Activated CD4-positive, alpha-beta T cell treated with anti-CD3 and anti-CD28 coated beads, Interleukin-2, amount 50 U/mL, for 1 hour (primary cell): ENCODE measurements at regions not wholly inside any gene's neighbourhood (a gene's known extent, or its start where the extent isn't known, plus 50 kb on each side); places are given as distances from the start of the nearest gene placed in this dataset.

ENCODE experiments used
- DNase-seq: peaks from one replicate; pipeline ENCODE4 v3.0.0-alpha.2; 2020

DNA sequence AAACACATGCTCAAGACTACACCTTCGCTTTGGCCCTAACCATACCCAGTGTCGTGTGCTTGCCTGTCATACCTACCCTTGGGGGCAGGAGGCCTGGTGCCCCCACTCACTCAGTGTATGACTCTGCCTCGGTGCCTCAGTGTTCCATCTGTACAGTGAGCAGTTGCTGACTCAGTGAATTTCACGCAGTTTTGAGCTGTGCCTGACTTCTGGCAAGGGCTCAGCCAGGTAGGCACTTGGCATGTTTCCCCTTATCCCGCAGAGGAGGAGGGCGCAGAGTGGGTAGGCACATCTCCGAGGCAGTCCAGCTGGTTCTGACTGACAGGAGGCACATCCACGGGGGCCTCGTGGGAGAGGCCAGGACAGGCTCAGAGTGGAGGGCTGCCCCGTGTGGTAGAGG lies 148.9 kb upstream of the CIBAR2 start:
- DNase-seq = no peak

DNA sequence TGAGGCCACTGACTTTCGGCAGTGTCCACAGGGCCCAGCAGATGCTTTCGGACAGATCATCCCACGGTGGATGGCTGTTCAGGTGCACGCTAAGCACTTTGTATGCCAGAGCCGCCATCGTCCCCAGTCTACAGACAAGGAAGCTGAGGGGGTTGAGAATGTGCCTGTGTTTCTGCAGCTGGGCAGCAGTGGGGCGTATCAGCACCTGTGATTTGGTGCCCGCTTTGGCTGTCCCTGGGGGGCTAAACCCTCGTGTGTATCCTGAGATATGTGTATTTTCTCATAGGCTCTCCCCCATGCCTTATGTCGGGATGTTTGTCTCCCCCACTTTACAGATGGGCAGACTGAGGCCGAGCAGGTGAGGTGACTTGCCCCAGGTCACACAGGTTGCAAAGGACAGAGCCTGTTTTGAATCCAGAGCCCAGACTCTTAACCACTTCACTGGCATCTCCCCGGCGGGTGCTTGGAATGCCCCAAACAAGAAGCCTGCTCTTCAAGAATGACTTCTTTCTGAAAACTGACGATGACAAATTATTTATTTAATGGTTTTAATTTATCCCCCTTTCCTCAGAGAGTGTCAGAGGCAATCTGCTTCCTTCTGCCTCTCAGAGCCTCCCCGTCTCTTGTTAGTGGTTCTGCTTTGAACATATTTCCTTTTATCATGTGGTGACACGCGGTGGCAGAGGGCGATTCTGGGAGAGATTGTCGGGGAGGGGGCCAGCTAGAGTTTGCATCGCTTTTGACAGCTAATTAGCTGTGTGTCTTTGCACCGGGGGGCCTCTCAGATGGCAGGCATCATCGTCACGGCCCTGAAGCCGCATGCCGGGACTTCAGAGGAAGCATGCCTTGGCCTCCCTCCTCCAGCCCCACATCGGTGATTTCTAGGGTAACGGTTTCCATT lies 149.6 kb upstream of the CIBAR2 start:
- no peak for DNase-seq

DNA sequence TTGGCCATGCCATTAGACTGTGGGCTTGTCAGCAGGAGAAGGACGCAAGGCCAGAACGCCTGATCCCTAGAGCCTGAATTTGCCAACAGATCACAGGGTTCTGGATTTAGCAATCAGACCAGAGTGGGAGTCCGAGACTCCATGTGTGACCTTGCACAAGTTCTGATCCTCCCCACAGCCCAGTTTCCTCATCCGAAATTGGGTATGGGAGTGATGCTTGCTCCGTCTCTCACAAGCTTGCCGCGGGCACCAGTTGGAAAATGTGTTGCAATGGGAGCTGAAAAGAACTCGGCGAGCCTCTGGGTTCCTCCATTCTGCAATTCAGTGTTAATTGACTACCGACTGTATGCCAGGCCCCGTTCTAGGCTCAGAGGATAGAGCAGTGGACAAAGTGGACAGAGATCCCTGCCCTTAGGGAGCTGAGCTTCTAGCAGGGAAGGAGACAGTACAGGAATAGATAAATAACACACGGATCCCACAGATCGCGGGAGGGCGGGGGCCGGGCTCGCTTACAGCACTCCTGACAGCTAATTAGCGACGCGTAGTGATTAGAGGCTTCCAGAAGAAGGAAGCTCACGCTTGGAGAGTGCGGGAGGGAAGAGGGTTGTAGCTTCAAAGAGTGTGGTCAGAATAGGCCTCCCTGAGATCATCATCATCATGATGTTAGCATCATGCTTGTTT lies 150.4 kb upstream of the CIBAR2 start:
- no peak for DNase-seq

DNA sequence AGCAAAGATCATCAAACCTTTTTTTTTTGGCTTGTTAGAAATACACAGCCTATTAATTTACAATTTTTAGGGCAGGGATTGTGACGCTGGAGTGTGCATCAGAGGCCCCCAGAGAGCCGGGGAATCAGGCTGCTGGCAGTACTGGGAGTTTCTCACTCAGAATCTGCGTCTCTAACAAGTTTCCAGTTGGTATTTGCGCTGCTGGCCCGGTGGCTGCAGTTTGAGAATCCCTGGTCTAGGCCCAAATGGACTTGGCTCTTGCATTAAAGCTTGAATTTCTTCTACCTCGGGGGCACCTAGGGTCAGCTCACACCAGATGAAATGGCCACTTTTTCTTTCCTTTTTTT lies 150.9 kb upstream of the CIBAR2 start:
- DNase-seq = no peak

DNA sequence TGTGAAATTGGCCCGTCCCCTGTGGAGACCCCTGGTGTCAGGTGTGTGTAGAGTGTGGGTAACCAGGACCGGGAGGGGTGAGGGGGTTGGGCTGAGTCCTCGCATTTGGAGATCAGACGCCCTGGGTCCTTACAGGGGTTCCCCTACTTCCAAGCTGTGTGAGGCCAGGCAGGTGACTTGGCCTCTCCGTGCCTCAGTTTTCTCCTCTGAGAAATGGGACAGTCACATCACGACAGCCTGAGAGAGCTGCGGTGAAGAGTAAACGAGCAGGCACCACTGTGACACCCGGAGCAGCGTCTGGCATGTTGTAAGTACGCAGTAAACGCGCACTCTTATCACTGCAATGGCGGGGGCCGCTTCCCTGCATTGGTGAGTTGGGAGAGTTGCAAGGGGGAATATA lies 152.5 kb upstream of the CIBAR2 start:
- no peak for DNase-seq

DNA sequence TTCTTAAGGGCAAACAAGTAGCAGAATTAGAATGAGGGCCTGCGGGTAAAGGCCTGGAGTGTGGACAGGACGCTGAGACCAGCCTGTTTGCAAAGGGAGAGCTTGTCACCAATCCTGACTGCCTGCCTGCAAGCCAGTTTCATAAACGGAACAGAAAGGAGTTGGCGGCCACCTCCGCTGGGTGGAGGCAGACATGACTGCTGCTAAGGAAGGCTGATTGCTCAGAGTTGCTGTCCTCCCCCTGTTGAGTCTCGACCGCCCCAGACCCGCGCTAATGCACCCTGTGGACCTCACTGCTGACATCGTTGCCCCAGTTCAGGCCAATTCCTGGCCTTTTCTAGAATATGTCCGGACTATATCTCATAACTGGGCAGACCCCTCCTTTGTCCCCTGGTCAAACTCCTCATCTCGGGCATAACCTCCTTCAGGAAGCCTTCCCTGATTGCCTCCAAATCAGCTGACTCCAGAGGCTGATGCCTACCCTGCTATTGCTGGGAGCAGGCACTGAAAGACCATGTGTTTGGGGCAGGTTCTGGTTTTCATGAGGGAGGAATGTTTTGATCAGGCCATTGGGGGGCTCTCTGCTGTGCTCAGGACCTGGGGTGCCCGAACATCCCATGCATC lies 153.0 kb upstream of the CIBAR2 start:
- DNase-seq = no peak

DNA sequence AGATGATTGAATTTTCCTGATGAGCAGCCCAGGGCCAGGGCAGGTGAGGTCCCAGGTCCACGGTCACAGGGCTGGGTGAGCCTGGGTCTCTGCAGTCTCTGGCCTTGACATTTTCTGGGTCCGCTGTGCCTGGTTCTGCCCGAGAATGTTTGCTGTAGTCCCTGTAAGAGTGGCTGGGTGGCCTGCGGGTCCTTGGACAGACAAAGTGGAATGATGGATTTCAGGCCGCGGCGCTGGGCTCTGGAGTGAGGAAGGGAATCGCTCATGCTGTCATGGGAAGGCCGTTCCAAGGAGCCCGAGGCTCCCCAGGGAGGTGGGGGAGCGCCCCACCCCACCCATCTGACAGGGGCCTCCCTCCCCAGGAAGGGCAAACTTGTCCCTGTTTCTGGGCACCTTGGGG lies 153.5 kb upstream of the CIBAR2 start:
- no peak for DNase-seq

DNA sequence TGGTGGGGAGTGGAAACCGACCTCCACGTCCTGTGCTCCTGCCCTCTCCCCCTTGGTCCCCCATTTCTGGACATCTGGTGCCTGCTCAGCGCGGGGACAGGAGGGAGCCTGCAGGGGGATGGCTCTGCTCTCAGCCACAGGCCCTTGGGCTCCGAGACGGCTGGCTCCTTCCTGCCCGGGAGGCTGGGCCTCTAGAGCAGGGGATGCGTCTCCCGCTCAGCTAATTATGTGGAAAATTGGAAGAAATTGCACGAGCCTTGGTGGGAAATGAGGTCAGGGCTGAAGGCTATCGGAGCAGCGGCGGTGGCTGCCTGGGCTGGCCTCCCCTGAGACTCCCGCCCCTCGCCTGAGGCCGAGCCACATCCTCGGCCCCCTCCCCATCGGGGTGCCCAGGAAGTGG lies 154.6 kb upstream of the CIBAR2 start:
- no peak for DNase-seq

DNA sequence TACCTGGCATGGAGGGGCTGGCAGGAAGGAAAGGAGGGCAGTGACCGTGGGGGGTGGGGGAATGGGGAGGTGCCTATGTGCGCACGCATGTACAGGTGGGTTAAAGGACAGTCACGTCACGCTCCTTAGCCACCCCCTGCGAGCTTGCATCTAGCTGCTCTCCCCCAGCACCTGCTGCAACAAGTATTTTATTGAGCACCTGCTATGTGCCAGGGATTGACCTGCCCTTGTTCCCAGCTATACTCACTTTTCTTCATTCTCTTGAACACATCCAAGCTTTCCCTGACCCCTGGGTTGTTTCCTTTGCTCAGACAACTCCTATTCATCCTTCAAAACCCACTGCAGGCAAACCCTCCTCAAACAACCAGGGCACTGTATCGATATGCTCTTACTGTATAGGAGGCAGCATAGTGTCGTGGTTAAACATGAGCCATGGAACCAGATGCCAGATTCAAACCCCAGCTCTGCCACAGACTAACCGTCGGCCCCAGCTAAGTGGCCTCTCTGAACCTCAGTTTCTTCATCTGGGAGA lies 155.2 kb upstream of the CIBAR2 start:
- no peak for DNase-seq

DNA sequence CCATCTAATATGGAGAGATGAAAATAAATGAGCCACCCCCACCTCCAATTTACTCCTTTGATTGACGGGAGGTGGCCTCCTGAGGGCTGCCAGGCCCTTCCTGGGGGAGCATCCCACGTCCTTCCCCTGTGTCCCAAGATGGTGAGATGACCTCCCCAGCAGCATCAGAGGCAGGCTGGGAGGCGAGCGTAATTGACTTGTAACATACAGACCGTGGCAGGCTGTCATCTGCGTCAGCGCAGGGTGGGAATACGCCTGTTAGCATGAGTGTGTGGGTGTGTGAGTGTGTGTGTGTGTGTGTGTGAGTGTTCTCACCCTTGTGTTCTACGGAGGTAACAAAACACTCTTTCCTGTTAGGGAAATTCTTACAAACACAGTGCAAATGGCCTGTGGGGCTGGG lies 156.9 kb upstream of the CIBAR2 start:
- DNase-seq = no peak

DNA sequence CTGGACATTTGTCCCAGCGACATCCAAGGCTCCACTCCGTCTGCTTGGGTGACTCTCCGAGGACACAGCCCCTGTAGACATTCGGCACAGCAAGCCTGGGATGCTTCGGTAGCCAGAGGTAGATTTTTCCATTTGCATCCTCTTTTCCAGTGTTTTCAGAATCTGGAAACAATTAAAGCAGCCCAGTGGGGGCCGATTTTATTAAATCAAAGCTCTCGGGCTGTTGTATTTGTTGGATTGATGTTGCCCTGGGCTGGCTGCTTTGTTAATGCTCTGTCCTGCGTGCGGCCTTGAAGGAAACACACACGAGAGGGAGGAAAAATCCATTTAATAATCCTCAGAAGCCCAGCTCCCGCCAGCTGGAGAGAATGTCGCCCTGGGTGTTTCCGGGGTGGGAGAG lies 158.1 kb upstream of the CIBAR2 start:
- no peak for DNase-seq

DNA sequence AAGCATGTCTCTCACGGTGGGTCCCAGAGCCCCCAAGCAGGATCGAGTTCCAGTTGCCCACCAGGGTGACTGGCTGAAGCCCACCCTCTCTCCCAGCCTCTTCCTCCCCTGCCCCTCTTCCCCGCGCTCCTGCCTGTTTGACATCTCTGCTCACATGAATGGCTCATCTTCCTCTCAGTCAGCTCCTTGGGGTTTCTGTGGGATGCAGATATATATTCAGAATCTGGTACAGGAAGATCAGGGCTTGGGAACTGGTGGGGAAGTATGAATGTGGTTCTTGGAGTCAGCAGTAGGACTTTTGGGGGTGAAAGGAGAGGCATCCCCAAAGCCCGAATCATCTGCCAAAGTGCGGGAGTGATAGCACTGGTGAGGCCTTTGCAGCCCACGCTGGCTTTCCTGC lies 158.9 kb upstream of the CIBAR2 start:
- DNase-seq = no peak

DNA sequence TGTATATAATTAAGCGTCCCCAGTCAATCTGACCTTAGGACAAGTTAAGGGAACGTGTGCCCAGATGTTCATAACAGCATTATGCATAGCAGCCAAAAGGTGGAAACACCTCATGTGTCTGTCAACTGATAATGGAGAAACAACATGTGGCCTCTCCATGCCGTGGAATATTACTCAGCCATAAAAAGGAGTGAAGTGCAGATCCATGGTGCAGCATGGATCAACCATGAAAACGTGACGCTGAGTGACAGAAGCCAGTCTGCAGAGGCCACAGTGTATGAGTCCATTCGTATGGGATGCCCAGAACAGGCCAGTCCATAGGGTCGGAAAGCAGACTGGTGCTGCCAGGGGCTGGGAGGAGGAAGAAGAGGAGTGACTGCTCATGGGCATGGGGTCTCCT lies 161.0 kb upstream of the CIBAR2 start:
- DNase-seq = no peak

DNA sequence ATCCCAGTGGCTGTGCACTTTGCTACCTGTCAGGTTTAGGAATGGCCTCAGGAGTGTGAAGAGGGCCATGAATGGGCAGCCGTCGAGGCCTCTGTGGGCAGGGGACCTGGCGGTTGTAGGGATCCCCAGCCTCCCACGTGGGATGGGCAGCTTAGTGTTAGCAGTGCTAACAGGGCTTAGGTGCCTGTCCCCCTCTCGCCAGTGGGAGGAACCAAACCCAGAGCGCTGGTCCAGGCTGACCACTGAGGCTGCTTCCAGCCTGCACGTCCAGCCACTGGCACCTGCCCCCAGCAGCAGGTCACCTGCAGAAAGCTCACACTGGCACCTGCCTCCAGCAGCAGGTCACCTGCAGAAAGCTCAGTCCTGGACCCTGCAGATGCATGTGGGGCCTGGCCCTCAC lies 162.2 kb upstream of the CIBAR2 start:
- no peak for DNase-seq

DNA sequence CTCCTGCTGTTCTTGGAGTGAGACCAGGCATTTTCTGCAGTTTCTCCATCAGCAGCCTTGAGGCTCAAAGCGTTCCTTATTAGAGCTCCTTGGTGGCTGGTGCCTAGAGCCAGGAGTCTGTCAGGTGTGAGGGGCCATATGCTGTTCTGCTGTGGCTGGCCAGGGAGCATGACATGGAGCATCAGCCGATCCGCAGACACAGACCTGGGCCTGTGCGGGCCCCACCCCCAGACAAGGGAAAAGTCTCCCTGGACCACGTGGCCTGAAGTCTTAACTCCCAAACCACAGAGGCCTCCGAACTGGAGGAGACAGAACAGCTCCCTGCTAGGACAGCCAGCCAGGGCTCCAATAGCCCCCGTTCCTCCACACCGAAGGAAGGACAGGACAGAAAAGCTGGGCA lies 162.7 kb upstream of the CIBAR2 start:
- no peak for DNase-seq

DNA sequence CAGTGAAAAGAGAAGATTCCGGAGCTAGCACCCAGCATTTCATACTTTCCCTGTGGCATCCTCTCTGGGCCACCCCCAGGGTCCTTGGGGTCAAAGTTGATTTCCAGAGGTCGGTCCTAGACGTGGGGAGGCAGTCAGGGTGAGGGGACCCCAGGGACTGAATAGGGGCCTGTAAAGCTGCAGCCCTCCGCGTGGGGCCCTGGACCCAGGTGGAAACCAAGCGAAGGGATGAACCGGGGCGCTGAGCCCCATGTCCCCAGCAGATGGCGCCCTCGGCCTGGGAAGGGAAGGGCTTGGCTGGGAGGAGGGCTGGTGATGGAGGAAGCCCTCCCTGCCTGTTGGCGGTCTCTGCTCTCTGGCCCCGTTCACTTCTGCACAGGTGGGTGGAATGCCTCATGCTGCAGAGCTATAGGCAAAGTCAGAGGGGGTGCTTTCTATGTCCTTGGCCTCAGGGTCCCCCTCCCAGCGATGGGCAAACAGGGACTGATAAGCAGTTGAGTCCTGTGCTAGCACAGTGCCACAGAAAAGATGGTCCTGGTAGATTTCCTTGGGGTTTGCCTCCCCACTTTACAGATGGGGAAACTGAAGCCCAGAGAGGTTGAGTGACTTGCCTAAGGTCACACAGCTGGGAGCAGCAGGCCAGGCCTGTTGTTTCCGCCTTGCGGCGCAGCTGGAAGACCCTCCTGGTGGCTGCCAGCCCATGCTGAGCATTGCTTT lies 163.4 kb upstream of the CIBAR2 start:
- DNase-seq = peak; percentile 62

DNA sequence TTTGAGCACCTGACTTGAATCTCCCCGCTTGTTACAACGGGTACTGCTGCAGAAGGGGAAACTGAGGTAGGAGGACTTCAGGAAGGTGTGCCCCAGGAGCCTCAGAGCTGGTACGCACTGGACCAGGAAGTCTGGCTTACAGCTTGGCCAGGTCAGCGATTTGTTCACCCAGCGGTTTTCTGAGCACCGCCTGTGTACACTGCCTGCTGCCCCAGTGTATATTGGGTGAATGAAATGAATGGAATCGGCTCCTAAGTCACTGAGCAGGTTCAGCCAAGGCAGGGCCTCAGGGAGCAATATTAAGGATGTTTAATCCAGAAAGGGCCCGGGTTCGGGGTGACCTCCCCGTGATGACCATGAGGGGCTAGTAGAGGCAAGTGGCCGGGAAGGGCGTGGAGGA lies 164.0 kb upstream of the CIBAR2 start:
- no peak for DNase-seq

DNA sequence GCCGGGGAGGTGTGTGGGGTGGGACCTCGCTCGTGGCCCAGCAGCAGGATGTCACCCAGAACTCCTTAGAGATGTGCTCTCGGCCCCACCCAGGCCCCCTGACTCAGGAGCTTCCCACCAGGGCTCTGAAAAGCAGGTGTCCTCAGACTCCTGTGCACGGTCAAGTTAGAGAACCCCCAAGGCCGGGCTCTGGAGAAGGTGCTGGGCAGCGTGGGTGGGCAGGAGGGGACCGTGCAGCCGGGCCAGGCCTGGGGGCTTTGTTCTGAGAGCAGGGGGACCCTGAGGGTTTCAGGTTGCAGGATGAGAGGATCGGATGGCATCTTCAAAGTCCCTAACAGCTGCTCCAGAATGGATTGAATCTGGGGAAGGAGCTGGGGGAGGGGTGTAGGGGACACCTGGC lies 164.4 kb upstream of the CIBAR2 start:
- no peak for DNase-seq

DNA sequence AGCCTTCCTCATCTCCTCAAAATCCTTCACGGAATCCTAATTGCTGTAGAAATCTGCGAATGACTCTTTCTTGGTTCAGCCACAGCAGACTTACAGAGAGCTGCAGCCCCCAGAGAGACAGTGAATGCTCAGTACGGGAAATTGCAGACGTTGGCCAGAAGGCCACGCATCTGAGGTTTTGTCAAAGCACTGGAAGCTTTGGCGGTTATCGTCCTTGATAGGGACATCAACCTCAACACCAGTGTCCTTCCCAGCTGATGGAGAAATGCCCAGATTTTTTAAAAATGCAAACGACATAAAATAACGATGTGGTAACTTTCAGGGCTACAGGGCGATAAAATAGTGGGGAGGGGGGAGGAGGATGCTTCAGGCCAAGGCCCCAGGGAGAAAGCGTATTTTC lies 166.6 kb upstream of the CIBAR2 start:
- DNase-seq = no peak

DNA sequence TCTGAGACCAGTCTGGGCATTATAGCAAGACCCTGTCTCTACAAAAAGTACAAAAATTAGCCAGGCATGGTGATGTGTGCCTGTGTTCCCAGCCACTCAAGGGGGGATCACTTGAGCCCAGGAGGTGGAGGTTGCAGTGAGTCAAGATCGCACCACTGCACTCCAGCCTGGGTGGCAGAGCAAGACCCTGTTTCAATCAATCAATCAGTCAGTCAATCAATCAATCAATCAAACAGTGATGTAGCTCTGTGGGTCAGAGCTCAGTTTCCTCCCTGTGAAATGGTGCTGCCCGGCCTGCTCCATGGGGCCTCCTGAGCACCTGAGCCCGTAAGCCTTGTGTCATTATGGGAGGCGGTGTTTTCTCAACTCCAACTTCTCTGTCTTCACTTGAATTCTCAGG lies 167.1 kb upstream of the CIBAR2 start:
- DNase-seq = no peak

DNA sequence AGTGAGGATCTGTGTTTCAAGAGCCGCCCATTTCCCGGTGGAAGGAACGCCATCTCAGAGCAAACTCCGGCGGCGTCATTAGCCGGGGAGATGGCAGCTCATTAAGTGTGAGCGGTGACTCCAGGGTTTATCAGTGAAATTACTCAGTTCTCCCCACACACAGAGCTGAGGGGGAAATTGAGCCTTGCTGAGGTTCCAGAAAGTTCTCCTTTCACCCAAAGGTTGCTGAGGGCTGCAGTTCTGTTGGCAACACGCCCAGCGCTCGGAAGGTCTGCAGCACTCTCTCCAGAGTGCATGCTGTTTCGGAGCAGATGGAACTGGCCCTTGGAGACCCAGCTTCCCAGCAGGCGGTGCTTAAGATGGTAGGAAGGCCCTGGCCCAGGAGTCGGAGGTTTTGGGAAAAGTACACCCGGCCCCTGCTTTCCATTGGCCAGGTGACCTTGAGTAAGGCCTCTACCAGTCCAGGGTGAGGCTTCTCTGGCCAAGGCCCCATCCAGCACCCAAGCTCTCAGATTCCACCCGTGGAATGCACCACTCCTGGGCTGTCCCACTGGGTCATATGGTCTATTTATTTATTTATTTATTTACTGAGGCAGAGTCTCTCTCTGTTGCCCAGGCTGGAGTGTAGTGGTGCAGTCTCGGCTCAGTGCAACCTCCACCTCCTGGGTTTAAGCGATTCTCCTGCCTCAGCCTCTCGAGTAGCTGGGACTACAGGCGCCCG lies 167.7 kb upstream of the CIBAR2 start:
- DNase-seq = no peak

DNA sequence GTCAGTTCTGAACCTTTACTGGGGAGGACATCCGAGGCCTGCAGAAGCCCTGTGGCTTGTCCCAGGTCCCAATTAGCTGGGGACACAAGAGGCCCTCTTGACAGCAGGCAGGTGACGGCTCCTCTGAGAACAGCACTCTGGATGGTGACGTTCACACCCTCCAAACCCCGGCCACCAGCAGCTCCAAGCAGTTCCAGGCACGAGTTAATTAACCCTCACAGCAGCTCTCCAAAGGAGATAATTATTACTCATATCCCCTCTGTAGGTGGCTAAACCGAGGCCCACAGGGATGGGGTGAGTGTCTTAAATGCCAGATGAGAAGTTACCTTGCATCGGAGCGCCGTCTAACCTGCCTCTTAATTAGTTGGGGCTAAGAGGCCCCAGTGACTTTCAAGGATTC lies 168.9 kb upstream of the CIBAR2 start:
- DNase-seq = no peak

DNA sequence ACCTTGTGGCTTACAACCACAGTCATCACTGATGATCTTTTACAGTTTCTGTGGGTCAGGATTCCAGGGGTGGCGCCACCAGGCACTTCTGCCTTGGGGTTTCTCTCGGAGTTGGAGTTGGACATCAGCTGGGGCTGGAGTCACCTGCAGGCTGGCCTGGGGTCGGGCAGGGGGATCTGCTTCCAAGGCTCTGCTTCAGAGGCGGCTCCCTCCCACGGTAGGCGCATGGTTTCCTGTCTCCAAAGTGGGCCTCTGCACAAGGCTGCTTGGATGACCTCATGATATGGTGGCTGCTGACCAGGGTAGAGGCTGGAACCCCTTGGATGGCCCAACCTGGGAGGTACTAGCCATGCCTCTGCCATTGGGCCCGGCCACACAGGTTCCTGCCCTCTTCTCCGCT lies 170.6 kb upstream of the CIBAR2 start:
- no peak for DNase-seq
